ENCODE measurements at regions not wholly inside any gene's neighbourhood (a gene's known extent, or its start where the extent isn't known, plus 50 kb on each side); places are given as distances from the start of the nearest gene placed in this dataset.

DNA sequence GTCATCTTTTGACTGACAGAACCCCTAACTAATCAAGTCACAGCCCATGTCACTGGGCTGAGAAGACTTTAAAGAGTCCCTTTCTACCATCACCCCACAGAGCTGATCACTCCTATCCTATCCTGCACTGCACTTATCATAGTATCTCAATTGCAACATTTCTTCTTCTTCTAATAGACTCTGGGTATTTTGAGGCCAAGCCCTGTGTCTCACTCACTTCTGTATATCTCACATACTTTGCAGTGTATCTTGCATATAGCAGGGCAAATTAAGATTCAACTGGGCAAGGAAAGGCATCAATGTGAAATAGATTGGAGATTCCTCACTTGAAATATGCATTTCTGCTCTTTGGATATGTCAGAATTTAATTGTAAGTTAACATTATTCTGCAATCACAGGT, 531.5 kb upstream of the SLIT2 start:
- BruUV-seq (replicated peaks), result no TSS peak
- H3K36me3 ChIP-seq (ENCODE audit: insufficient read depth, low read length, poor library complexity, severe bottlenecking), result no peaks in the 10 kb centered on the region
- no peak for DNase-seq (ENCODE audit: low spot score)
- POLR2A ChIA-PET (ENCODE audit: low non-redundant PET), result no interaction called here
- intact Hi-C loops (cut with micrococcal nuclease; ENCODE audit: unreplicated experiment), result no loop called here
- no peaks in the 10 kb centered on the region for H3K4me1 ChIP-seq (ENCODE audit: insufficient read depth, low read length, poor library complexity, severe bottlenecking)
- H3K4me3 ChIP-seq (ENCODE audit: low read depth, low read length, poor library complexity, severe bottlenecking), result no peak overlapping the region
- no peak overlapping the region for H3K27ac ChIP-seq (ENCODE audit: low read depth, low read length, poor library complexity, severe bottlenecking)
- no peaks in the 10 kb centered on the region for H3K27me3 ChIP-seq (replicated peaks; ENCODE audit: insufficient read depth, low read depth, low read length, poor library complexity)
- no peaks in the 10 kb centered on the region for H3K9me3 ChIP-seq (ENCODE audit: low read depth, low read length, poor library complexity, severe bottlenecking)
- CTCF ChIA-PET, result no interaction called here
- TF ChIP-seq EZH2 (IDR thresholded peaks at IDR 0.05; ENCODE audit: borderline replicate concordance, low read depth, low read length, poor library complexity, severe bottlenecking), result no peak
- TF ChIP-seq, protein P1, sequence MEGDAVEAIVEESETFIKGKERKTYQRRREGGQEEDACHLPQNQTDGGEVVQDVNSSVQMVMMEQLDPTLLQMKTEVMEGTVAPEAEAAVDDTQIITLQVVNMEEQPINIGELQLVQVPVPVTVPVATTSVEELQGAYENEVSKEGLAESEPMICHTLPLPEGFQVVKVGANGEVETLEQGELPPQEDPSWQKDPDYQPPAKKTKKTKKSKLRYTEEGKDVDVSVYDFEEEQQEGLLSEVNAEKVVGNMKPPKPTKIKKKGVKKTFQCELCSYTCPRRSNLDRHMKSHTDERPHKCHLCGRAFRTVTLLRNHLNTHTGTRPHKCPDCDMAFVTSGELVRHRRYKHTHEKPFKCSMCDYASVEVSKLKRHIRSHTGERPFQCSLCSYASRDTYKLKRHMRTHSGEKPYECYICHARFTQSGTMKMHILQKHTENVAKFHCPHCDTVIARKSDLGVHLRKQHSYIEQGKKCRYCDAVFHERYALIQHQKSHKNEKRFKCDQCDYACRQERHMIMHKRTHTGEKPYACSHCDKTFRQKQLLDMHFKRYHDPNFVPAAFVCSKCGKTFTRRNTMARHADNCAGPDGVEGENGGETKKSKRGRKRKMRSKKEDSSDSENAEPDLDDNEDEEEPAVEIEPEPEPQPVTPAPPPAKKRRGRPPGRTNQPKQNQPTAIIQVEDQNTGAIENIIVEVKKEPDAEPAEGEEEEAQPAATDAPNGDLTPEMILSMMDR (conservative IDR thresholded peaks at IDR 0.05; ENCODE audit: low read depth, low read length), result no peak

DNA sequence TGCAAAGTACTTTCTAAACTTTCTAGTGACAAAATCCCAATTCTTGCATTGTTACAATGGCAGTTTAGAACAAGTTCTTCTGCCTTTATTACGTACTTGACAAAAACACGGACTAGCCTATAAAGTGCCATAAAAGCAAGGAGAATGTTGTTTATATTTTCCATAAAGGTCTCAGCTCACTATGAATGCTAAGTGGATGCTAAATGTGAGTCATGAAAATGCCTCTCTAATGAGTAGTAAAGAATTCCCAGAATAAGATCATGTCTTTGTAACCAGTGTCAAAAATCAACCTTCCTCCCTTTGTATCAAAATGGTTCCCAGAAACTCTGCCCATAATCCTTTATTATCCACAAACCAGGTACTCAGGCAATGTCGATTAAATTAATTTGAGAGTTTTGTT, 539.8 kb upstream of the SLIT2 start:
- no peaks in the 10 kb centered on the region for H3K27me3 ChIP-seq (replicated peaks; ENCODE audit: insufficient read depth, low read depth, low read length, poor library complexity)
- intact Hi-C loops (cut with micrococcal nuclease; ENCODE audit: unreplicated experiment), result no loop called here
- POLR2A ChIA-PET (ENCODE audit: low non-redundant PET), result no interaction called here
- CTCF ChIA-PET, result no interaction called here
- no peaks in the 10 kb centered on the region for H3K9me3 ChIP-seq (ENCODE audit: low read depth, low read length, poor library complexity, severe bottlenecking)
- H3K36me3 ChIP-seq (ENCODE audit: insufficient read depth, low read length, poor library complexity, severe bottlenecking), result no peaks in the 10 kb centered on the region
- no peak overlapping the region for H3K4me3 ChIP-seq (ENCODE audit: low read depth, low read length, poor library complexity, severe bottlenecking)
- no TSS peak for BruUV-seq (replicated peaks)
- H3K4me1 ChIP-seq (ENCODE audit: insufficient read depth, low read length, poor library complexity, severe bottlenecking), result no peaks in the 10 kb centered on the region
- TF ChIP-seq, protein P1 (conservative IDR thresholded peaks at IDR 0.05; ENCODE audit: low read depth, low read length), result no peak
- TF ChIP-seq EZH2 (IDR thresholded peaks at IDR 0.05; ENCODE audit: borderline replicate concordance, low read depth, low read length, poor library complexity, severe bottlenecking), result no peak
- H3K27ac ChIP-seq (ENCODE audit: low read depth, low read length, poor library complexity, severe bottlenecking), result no peak overlapping the region
- no peak for DNase-seq (ENCODE audit: low spot score)

DNA sequence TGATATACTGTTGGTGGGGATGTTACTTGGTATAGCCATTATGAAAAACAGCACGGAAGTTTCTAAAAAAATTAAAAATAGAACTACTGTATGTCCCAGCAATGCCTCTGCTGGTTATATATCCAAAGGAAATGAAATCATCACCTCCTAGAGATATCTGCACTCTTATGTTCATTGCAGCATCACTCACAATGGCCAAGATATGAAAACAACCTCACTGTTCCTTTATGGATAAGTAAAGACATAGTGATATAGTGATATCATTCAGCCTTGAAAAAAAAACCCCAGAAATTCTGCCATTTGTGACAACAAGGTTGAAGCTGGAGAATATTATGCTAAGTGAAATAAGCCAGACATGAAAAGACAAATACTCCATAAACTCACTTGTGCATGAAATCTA, 543.8 kb upstream of the SLIT2 start:
- no peaks in the 10 kb centered on the region for H3K4me1 ChIP-seq (ENCODE audit: insufficient read depth, low read length, poor library complexity, severe bottlenecking)
- H3K27ac ChIP-seq (ENCODE audit: low read depth, low read length, poor library complexity, severe bottlenecking), result no peak overlapping the region
- H3K4me3 ChIP-seq (ENCODE audit: low read depth, low read length, poor library complexity, severe bottlenecking), result no peak overlapping the region
- TF ChIP-seq EZH2 (IDR thresholded peaks at IDR 0.05; ENCODE audit: borderline replicate concordance, low read depth, low read length, poor library complexity, severe bottlenecking), result no peak
- TF ChIP-seq, protein P1 (conservative IDR thresholded peaks at IDR 0.05; ENCODE audit: low read depth, low read length), result no peak
- intact Hi-C loops (cut with micrococcal nuclease; ENCODE audit: unreplicated experiment), result no loop called here
- CTCF ChIA-PET, result no interaction called here
- DNase-seq (ENCODE audit: low spot score), result no peak
- no peaks in the 10 kb centered on the region for H3K27me3 ChIP-seq (replicated peaks; ENCODE audit: insufficient read depth, low read depth, low read length, poor library complexity)
- H3K9me3 ChIP-seq (ENCODE audit: low read depth, low read length, poor library complexity, severe bottlenecking), result no peaks in the 10 kb centered on the region
- POLR2A ChIA-PET (ENCODE audit: low non-redundant PET), result no interaction called here
- no peaks in the 10 kb centered on the region for H3K36me3 ChIP-seq (ENCODE audit: insufficient read depth, low read length, poor library complexity, severe bottlenecking)
- BruUV-seq (replicated peaks), result no TSS peak
